ENCODE measurements at regions not wholly inside any gene's neighbourhood (a gene's known extent, or its start where the extent isn't known, plus 50 kb on each side); places are given as distances from the start of the nearest gene placed in this dataset.

DNA sequence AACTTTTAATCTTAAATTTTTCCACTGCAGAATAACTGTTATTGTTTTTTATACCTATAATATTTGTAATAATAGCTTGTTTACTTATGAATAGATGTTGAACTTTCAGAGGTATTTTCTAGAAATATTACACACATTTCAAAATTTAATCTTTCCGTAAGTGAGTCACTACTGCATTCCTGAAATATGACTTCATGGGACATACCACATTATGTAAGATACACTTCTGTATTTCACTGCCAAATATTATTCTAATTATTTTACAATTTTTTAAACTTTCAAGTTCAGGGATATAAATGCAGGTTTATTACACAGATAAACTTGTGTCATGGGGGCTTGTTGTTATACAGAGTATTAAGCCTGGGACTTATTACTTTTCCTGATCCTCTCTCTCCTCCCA is 2220.5 kb downstream of the NCAM2 start:
- Mint-ChIP-seq H3K4me1 (peaks cover 8% of the 10 kb centered on the region), H3K9me3 (peaks cover 6% of the 10 kb centered on the region), H3K36me3 (ENCODE audit: low read depth) (peaks cover 6% of the 10 kb centered on the region), H3K27me3 (ENCODE audit: insufficient read depth, low read depth, poor library complexity) (no peaks in the 10 kb centered on the region), H3K4me3 (no peak overlapping the region), H3K27ac (no peak overlapping the region)
- no peak overlapping the region for H2AFZ ChIP-seq
- no peaks in the 10 kb centered on the region for H3K79me2 ChIP-seq (replicated peaks; ENCODE audit: insufficient read depth)
- ATAC-seq: no peak
- no peaks in the 10 kb centered on the region for H3F3A ChIP-seq (replicated peaks; ENCODE audit: low read depth)
- no peak overlapping the region for H3K4me3 ChIP-seq
- H3K9me2 ChIP-seq (ENCODE audit: insufficient read depth): 0 out of 2 replicates have a peak, but pooled peaks cover 3% of the 10 kb centered on the region
- no peaks in the 10 kb centered on the region for H3K27me3 ChIP-seq (ENCODE audit: insufficient read depth)
- H3K4me1 ChIP-seq (ENCODE audit: insufficient read depth): peaks cover 6% of the 10 kb centered on the region
- no peak overlapping the region for H3K4me2 ChIP-seq
- H3K27ac ChIP-seq (ENCODE audit: low read depth): no peak overlapping the region
- no peaks in the 10 kb centered on the region for H4K20me1 ChIP-seq (replicated peaks; ENCODE audit: insufficient read depth)
- TF ChIP-seq ETS1 (IDR thresholded peaks at IDR 0.05) (no peak), STAT1 (IDR thresholded peaks at IDR 0.05; ENCODE audit: unreplicated experiment) (no peak), EZH2 (IDR thresholded peaks at IDR 0.05; ENCODE audit: low read depth, unreplicated experiment) (no peak), EZH2phosphoT487 (IDR thresholded peaks at IDR 0.05; ENCODE audit: unreplicated experiment) (no peak), CTCF (conservative IDR thresholded peaks at IDR 0.05; ENCODE audit: low read depth in 2 of 2) (no peak), CREB1 (CRISPR knock-in tag; IDR thresholded peaks at IDR 0.05; ENCODE audit: low read depth) (no peak), ZNF114 (CRISPR knock-in tag; IDR thresholded peaks at IDR 0.05) (no peak), POLR2AphosphoS5 (IDR thresholded peaks at IDR 0.05; ENCODE audit: low read depth) (no peak), ZNF331 (CRISPR knock-in tag; IDR thresholded peaks at IDR 0.05; ENCODE audit: low read depth) (no peak), NANOG (IDR thresholded peaks at IDR 0.05; ENCODE audit: borderline replicate concordance) (no peak), JUNB (IDR thresholded peaks at IDR 0.05; ENCODE audit: unreplicated experiment) (no peak)
- TF ChIP-seq, protein P1, sequence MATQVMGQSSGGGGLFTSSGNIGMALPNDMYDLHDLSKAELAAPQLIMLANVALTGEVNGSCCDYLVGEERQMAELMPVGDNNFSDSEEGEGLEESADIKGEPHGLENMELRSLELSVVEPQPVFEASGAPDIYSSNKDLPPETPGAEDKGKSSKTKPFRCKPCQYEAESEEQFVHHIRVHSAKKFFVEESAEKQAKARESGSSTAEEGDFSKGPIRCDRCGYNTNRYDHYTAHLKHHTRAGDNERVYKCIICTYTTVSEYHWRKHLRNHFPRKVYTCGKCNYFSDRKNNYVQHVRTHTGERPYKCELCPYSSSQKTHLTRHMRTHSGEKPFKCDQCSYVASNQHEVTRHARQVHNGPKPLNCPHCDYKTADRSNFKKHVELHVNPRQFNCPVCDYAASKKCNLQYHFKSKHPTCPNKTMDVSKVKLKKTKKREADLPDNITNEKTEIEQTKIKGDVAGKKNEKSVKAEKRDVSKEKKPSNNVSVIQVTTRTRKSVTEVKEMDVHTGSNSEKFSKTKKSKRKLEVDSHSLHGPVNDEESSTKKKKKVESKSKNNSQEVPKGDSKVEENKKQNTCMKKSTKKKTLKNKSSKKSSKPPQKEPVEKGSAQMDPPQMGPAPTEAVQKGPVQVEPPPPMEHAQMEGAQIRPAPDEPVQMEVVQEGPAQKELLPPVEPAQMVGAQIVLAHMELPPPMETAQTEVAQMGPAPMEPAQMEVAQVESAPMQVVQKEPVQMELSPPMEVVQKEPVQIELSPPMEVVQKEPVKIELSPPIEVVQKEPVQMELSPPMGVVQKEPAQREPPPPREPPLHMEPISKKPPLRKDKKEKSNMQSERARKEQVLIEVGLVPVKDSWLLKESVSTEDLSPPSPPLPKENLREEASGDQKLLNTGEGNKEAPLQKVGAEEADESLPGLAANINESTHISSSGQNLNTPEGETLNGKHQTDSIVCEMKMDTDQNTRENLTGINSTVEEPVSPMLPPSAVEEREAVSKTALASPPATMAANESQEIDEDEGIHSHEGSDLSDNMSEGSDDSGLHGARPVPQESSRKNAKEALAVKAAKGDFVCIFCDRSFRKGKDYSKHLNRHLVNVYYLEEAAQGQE (IDR thresholded peaks at IDR 0.05; ENCODE audit: unreplicated experiment): no peak
- TF ChIP-seq, protein P2, sequence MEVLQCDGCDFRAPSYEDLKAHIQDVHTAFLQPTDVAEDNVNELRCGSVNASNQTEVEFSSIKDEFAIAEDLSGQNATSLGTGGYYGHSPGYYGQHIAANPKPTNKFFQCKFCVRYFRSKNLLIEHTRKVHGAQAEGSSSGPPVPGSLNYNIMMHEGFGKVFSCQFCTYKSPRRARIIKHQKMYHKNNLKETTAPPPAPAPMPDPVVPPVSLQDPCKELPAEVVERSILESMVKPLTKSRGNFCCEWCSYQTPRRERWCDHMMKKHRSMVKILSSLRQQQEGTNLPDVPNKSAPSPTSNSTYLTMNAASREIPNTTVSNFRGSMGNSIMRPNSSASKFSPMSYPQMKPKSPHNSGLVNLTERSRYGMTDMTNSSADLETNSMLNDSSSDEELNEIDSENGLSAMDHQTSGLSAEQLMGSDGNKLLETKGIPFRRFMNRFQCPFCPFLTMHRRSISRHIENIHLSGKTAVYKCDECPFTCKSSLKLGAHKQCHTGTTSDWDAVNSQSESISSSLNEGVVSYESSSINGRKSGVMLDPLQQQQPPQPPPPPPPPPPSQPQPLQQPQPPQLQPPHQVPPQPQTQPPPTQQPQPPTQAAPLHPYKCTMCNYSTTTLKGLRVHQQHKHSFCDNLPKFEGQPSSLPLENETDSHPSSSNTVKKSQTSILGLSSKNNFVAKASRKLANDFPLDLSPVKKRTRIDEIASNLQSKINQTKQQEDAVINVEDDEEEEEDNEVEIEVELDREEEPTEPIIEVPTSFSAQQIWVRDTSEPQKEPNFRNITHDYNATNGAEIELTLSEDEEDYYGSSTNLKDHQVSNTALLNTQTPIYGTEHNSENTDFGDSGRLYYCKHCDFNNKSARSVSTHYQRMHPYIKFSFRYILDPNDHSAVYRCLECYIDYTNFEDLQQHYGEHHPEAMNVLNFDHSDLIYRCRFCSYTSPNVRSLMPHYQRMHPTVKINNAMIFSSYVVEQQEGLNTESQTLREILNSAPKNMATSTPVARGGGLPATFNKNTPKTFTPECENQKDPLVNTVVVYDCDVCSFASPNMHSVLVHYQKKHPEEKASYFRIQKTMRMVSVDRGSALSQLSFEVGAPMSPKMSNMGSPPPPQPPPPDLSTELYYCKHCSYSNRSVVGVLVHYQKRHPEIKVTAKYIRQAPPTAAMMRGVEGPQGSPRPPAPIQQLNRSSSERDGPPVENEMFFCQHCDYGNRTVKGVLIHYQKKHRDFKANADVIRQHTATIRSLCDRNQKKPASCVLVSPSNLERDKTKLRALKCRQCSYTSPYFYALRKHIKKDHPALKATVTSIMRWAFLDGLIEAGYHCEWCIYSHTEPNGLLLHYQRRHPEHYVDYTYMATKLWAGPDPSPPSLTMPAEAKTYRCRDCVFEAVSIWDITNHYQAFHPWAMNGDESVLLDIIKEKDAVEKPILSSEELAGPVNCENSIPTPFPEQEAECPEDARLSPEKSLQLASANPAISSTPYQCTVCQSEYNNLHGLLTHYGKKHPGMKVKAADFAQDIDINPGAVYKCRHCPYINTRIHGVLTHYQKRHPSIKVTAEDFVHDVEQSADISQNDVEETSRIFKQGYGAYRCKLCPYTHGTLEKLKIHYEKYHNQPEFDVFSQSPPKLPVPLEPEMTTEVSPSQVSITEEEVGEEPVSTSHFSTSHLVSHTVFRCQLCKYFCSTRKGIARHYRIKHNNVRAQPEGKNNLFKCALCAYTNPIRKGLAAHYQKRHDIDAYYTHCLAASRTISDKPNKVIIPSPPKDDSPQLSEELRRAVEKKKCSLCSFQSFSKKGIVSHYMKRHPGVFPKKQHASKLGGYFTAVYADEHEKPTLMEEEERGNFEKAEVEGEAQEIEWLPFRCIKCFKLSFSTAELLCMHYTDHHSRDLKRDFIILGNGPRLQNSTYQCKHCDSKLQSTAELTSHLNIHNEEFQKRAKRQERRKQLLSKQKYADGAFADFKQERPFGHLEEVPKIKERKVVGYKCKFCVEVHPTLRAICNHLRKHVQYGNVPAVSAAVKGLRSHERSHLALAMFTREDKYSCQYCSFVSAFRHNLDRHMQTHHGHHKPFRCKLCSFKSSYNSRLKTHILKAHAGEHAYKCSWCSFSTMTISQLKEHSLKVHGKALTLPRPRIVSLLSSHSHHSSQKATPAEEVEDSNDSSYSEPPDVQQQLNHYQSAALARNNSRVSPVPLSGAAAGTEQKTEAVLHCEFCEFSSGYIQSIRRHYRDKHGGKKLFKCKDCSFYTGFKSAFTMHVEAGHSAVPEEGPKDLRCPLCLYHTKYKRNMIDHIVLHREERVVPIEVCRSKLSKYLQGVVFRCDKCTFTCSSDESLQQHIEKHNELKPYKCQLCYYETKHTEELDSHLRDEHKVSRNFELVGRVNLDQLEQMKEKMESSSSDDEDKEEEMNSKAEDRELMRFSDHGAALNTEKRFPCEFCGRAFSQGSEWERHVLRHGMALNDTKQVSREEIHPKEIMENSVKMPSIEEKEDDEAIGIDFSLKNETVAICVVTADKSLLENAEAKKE (CRISPR knock-in tag; IDR thresholded peaks at IDR 0.05): no peak
- no peaks in the 10 kb centered on the region for H3K36me3 ChIP-seq (ENCODE audit: insufficient read depth)
- no peak for DNase-seq (ENCODE audit: low spot score)

Measured in GM23338 (cell line).